GM12878 (cell line): ENCODE measurements at regions not wholly inside any gene's neighbourhood (a gene's known extent, or its start where the extent isn't known, plus 50 kb on each side); places are given as distances from the start of the nearest gene placed in this dataset.

ENCODE experiments used
- ATAC-seq: fragments of 200-7000 bp; cut with Tn5 transposase; 3 replicates; pipeline ENCODE4 v1.9.1; 2020; ENCODE audit warnings: mild to moderate bottlenecking, moderate library complexity
- BruUV-seq: library from RNA; stranded (reverse); fragments of 400-500 nt; replicated peaks from 2 replicates; lab custom pipeline; 2021; lab: Mats Ljungman, UMichigan
- CTCF ChIA-PET: fragments of 300-600 bp; sonication (Branson Sonifier 250); formaldehyde crosslinking; extraction: SDS; loops from one replicate; lab custom pipeline; 2021; ENCODE audit warnings: inconsistent platforms; lab: Yijun Ruan, JAX
- POLR2A ChIA-PET: fragments of 350-600 bp; formaldehyde crosslinking; extraction: SDS; loops from one replicate; lab custom pipeline; 2021; ENCODE audit warnings: inconsistent platforms; lab: Charles Lee
- RAD21 ChIA-PET: fragments of 300-600 bp; sonication (Branson Sonifier 250); formaldehyde crosslinking; loops from one replicate; lab custom pipeline; 2023; ENCODE audit warnings: antibody characterized with exemption; ENCODE audit not compliant: unreplicated experiment; lab: Charles Lee
- SMC1A ChIA-PET: fragments of 300-600 bp; sonication (Branson Sonifier 250); formaldehyde crosslinking; loops from one replicate; lab custom pipeline; 2023; ENCODE audit not compliant: unreplicated experiment, uncharacterized antibody; lab: Charles Lee
- DNase-seq: peaks from one replicate; pipeline ENCODE4 v3.0.0-alpha.2; 2011; ENCODE audit warnings: low read depth, low spot score
- FAIRE-seq: peaks from 3 replicates; lab custom pipeline; 2011; peaks lifted over from hg19 to GRCh38; lab: Jason Lieb, UNC
- H2AFZ ChIP-seq: 2 replicates; pipeline ENCODE4 v1.6.0; 2011; ENCODE audit warnings: low read depth, low read length, control low read depth; ENCODE audit not compliant: control insufficient read depth
- H3K27ac ChIP-seq: 2 replicates; pipeline ENCODE4 v1.5.1; 2011; ENCODE audit warnings: control low read depth; ENCODE audit not compliant: control insufficient read depth, insufficient read depth
- H3K27me3 ChIP-seq, 2 experiments: replicated peaks in 1 of 2; 2 replicates each; pipeline versions ENCODE4 v1.6.0 to v1.6.1; 2011; ENCODE audit warnings: low read length in 1 of 2; ENCODE audit not compliant: control insufficient read depth in 2 of 2, insufficient read depth in 2 of 2
- H3K36me3 ChIP-seq, 2 experiments: 2 replicates each; pipeline ENCODE4 v1.5.1; 2011; ENCODE audit warnings: low read length in 1 of 2; ENCODE audit not compliant: control insufficient read depth in 2 of 2, insufficient read depth in 2 of 2
- H3K4me1 ChIP-seq: 2 replicates; pipeline ENCODE4 v1.6.1; 2011; ENCODE audit warnings: mild to moderate bottlenecking, low read length, moderate library complexity, mixed read lengths; ENCODE audit not compliant: control insufficient read depth, insufficient read depth
- H3K4me2 ChIP-seq: 2 replicates; pipeline ENCODE4 v1.6.0; 2011; ENCODE audit warnings: control low read depth; ENCODE audit not compliant: control insufficient read depth, insufficient read depth
- H3K4me3 ChIP-seq: fragments of 200-600 bp; sonication (generic); 2 replicates; pipeline ENCODE4 v1.5.1; 2016
- H3K79me2 ChIP-seq: 2 replicates; pipeline ENCODE4 v1.6.0; 2011; ENCODE audit warnings: low read length; ENCODE audit not compliant: control insufficient read depth, insufficient read depth
- H3K9ac ChIP-seq: 2 replicates; pipeline ENCODE4 v1.8.0; 2011; ENCODE audit warnings: low read length, control low read depth, mixed read lengths; ENCODE audit not compliant: control insufficient read depth, insufficient read depth
- H3K9me3 ChIP-seq: replicated peaks from 3 replicates; pipeline ENCODE4 v1.5.1; 2011; ENCODE audit warnings: mild to moderate bottlenecking, low read length; ENCODE audit not compliant: control insufficient read depth, insufficient read depth
- H4K20me1 ChIP-seq: 2 replicates; pipeline ENCODE4 v1.6.0; 2011; ENCODE audit not compliant: control insufficient read depth, insufficient read depth
- CHD2 ChIP-seq: IDR thresholded peaks from 2 replicates; pipeline ENCODE4 v1.6.1; 2011; ENCODE audit warnings: low read depth, low read length, improper control_type of control experiment, borderline replicate concordance
- CHD4 ChIP-seq: fragments of 200-600 bp; sonication (generic); IDR thresholded peaks from 2 replicates; pipeline ENCODE4 v1.6.1; 2016; ENCODE audit warnings: mild to moderate bottlenecking
- ESRRA ChIP-seq: IDR thresholded peaks from 2 replicates; pipeline ENCODE4 v1.6.1; 2012; ENCODE audit warnings: mild to moderate bottlenecking, low read length, improper control_type of control experiment
- EZH2 ChIP-seq: IDR thresholded peaks from 2 replicates; pipeline ENCODE4 v1.6.1; 2012; ENCODE audit warnings: low read depth, mild to moderate bottlenecking, control low read depth, inconsistent platforms, low read length, borderline replicate concordance; ENCODE audit not compliant: control insufficient read depth
- IKZF1 ChIP-seq: fragments of 450-650 bp; conservative IDR thresholded peaks from 2 replicates; pipeline ENCODE4 v1.6.1; 2017; ENCODE audit warnings: antibody characterized with exemption, mild to moderate bottlenecking
- TCF7 ChIP-seq: IDR thresholded peaks from 2 replicates; pipeline ENCODE4 v1.6.1; 2014; ENCODE audit warnings: antibody characterized with exemption, borderline replicate concordance
- WGBS: methylation state at CpG from one replicate; pipeline ENCODE4 v1.1.6; 2016; ENCODE audit warnings: low lambda C conversion rate; ENCODE audit not compliant: insufficient replicate concordance, insufficient coverage; ENCODE audit errors: missing lambda C conversion rate; 5-methylcytosine and 5-hydroxymethylcytosine counted together
- in situ Hi-C: fragments of 300-500 bp; cut with MboI; formaldehyde crosslinking; loops from 9 replicates; pipeline ENCODE4 v1.14.3; 2018; ENCODE audit warnings: mixed read lengths
- intact Hi-C: fragments of 100-400 bp; cut with micrococcal nuclease; formaldehyde crosslinking; loops from one replicate; pipeline ENCODE4 v1.14.2; 2022; ENCODE audit not compliant: unreplicated experiment
- TF ChIP-seq, protein P1 (sequence below): fragments of 450-650 bp; IDR thresholded peaks from 2 replicates; pipeline ENCODE4 v1.6.1; 2017; ENCODE audit warnings: low read depth, mild to moderate bottlenecking, moderate library complexity
- TF ChIP-seq, protein P2 (sequence below): IDR thresholded peaks from 2 replicates; pipeline ENCODE4 v1.6.1; 2011; ENCODE audit warnings: mild to moderate bottlenecking, low read depth, low read length, moderate library complexity; ENCODE audit not compliant: insufficient replicate concordance
- TF ChIP-seq, protein P3 (sequence below): fragments of 150-350 bp; IDR thresholded peaks from 2 replicates; pipeline ENCODE4 v1.6.1; 2014; ENCODE audit warnings: mild to moderate bottlenecking, low read depth, low read length
- TF ChIP-seq, protein P4 (sequence below): fragments of 450-650 bp; IDR thresholded peaks from 2 replicates; pipeline ENCODE4 v1.6.1; 2018; ENCODE audit warnings: borderline replicate concordance, mild to moderate bottlenecking; ENCODE audit not compliant: partially characterized antibody
- TF ChIP-seq, protein P5 (sequence below): IDR thresholded peaks from 2 replicates; pipeline ENCODE4 v1.6.1; 2011; ENCODE audit warnings: low read depth, mild to moderate bottlenecking, low read length, moderate library complexity, borderline replicate concordance; ENCODE audit errors: extremely low read depth
- TF ChIP-seq, protein P6 (sequence below): IDR thresholded peaks from 2 replicates; pipeline ENCODE4 v1.6.1; 2011; ENCODE audit warnings: borderline replicate concordance, low read depth, mild to moderate bottlenecking, moderate library complexity, low read length; ENCODE audit not compliant: insufficient read depth, poor library complexity, severe bottlenecking

DNA sequence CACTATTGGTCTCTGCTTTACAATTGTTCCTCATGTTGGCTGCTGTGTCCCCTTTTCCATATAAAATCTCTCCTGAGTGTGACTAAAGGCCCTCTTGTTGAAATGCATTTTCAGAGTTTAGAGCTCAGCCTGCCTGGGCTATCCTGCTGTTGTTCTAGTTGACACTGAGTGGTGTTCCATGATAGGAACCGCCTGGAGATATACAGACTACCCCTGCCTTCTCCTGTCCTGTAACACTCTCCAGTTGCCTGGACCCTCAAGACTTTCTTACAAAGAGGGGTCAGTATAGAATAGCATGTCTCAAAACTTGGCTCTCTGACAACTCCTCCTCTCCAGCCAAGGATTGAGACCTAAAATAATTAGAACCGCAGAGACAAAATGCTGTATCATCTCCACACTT is 152.0 kb upstream of the POU3F1 start:
- Histone ChIP-seq H3K4me1 (no peaks in the 10 kb centered on the region), H3K27me3 (peaks cover 0 to 3% of the 10 kb centered on the region in 2 experiments; a peak in 2 of 4 replicates), H3K9me3 (no peaks in the 10 kb centered on the region; the same call in 1 of the 3 replicates), H3K9ac (no peak overlapping the region), H2AFZ (no peak overlapping the region), H3K4me3 (no peak overlapping the region), H3K4me2 (no peak overlapping the region), H3K36me3 (no peaks in the 10 kb centered on the region), H3K27ac (no peak overlapping the region), H3K79me2 (no peaks in the 10 kb centered on the region), H4K20me1 (no peaks in the 10 kb centered on the region)
- ATAC-seq, result no peak
- WGBS, result 51% methylated on average over 2 of the region's 2 CpGs
- in situ Hi-C loops (no loop called here), intact Hi-C loops (no loop called here)
- POLR2A ChIA-PET, result interaction anchor here (0.5 kb wide), 1 partner anchor 92 kb away, joined by 3 read pairs; no protein-coding TSS in a partner anchor
- CTCF ChIA-PET, result no interaction called here
- no peak for DNase-seq
- SMC1A ChIA-PET, result interaction anchor here (1.6 kb wide), 1 partner anchor 11 kb away, joined by 4 read pairs; no protein-coding TSS in a partner anchor
- RAD21 ChIA-PET, result no interaction called here
- TF ChIP-seq, protein P1, sequence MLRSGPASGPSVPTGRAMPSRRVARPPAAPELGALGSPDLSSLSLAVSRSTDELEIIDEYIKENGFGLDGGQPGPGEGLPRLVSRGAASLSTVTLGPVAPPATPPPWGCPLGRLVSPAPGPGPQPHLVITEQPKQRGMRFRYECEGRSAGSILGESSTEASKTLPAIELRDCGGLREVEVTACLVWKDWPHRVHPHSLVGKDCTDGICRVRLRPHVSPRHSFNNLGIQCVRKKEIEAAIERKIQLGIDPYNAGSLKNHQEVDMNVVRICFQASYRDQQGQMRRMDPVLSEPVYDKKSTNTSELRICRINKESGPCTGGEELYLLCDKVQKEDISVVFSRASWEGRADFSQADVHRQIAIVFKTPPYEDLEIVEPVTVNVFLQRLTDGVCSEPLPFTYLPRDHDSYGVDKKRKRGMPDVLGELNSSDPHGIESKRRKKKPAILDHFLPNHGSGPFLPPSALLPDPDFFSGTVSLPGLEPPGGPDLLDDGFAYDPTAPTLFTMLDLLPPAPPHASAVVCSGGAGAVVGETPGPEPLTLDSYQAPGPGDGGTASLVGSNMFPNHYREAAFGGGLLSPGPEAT, result no peak
- TF ChIP-seq, protein P2, sequence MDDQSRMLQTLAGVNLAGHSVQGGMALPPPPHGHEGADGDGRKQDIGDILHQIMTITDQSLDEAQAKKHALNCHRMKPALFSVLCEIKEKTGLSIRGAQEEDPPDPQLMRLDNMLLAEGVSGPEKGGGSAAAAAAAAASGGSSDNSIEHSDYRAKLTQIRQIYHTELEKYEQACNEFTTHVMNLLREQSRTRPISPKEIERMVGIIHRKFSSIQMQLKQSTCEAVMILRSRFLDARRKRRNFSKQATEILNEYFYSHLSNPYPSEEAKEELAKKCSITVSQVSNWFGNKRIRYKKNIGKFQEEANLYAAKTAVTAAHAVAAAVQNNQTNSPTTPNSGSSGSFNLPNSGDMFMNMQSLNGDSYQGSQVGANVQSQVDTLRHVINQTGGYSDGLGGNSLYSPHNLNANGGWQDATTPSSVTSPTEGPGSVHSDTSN, result no peak
- TF ChIP-seq, protein P3, sequence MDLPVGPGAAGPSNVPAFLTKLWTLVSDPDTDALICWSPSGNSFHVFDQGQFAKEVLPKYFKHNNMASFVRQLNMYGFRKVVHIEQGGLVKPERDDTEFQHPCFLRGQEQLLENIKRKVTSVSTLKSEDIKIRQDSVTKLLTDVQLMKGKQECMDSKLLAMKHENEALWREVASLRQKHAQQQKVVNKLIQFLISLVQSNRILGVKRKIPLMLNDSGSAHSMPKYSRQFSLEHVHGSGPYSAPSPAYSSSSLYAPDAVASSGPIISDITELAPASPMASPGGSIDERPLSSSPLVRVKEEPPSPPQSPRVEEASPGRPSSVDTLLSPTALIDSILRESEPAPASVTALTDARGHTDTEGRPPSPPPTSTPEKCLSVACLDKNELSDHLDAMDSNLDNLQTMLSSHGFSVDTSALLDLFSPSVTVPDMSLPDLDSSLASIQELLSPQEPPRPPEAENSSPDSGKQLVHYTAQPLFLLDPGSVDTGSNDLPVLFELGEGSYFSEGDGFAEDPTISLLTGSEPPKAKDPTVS, result no peak
- no peak for TF ChIP-seq ESRRA
- no peak for TF ChIP-seq CHD4
- TF ChIP-seq, protein P4, sequence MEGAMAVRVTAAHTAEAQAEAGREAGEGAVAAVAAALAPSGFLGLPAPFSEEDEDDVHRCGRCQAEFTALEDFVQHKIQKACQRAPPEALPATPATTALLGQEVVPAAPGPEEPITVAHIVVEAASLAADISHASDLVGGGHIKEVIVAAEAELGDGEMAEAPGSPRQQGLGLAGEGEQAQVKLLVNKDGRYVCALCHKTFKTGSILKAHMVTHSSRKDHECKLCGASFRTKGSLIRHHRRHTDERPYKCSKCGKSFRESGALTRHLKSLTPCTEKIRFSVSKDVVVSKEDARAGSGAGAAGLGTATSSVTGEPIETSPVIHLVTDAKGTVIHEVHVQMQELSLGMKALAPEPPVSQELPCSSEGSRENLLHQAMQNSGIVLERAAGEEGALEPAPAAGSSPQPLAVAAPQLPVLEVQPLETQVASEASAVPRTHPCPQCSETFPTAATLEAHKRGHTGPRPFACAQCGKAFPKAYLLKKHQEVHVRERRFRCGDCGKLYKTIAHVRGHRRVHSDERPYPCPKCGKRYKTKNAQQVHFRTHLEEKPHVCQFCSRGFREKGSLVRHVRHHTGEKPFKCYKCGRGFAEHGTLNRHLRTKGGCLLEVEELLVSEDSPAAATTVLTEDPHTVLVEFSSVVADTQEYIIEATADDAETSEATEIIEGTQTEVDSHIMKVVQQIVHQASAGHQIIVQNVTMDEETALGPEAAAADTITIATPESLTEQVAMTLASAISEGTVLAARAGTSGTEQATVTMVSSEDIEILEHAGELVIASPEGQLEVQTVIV, result no peak
- no peak for TF ChIP-seq TCF7
- no peak for TF ChIP-seq CHD2
- TF ChIP-seq EZH2, result no peak
- TF ChIP-seq, protein P5, sequence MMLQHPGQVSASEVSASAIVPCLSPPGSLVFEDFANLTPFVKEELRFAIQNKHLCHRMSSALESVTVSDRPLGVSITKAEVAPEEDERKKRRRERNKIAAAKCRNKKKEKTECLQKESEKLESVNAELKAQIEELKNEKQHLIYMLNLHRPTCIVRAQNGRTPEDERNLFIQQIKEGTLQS, result no peak
- no peak for TF ChIP-seq IKZF1
- TF ChIP-seq, protein P6, sequence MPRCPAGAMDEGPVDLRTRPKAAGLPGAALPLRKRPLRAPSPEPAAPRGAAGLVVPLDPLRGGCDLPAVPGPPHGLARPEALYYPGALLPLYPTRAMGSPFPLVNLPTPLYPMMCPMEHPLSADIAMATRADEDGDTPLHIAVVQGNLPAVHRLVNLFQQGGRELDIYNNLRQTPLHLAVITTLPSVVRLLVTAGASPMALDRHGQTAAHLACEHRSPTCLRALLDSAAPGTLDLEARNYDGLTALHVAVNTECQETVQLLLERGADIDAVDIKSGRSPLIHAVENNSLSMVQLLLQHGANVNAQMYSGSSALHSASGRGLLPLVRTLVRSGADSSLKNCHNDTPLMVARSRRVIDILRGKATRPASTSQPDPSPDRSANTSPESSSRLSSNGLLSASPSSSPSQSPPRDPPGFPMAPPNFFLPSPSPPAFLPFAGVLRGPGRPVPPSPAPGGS, result no peak
- no peak for FAIRE-seq
- no TSS peak for BruUV-seq
